DMS53 (cell line): ENCODE measurements at regions not wholly inside any gene's neighbourhood (a gene's known extent, or its start where the extent isn't known, plus 50 kb on each side); places are given as distances from the start of the nearest gene placed in this dataset.
A peak's percentile ranks its signal among the peaks of the same experiment; 100 is the strongest.

Source experiments
- DNase-seq: peaks from one replicate; lab custom pipeline; 2025; lab: John Stamatoyannopoulos, UW

DNA sequence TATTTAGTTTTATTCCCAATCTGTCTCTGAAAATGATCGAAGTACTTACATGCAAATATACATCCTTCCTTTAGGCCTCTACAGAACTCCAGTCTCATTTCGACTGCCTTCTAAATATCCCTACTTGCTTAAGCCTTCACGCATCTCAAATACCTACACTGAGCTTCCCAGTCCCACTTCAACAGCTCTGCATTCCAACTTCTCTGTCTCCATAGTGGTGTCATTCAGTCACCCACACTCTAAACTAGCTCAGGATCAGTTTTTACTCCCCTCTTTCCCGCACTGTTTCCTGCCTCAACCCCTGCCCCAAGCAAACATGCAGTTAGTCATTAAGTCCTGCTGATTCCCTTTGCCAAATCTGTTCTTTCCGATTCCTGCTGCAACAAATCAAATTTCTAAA, 91.8 kb upstream of the PREP start:
- no peak for DNase-seq

DNA sequence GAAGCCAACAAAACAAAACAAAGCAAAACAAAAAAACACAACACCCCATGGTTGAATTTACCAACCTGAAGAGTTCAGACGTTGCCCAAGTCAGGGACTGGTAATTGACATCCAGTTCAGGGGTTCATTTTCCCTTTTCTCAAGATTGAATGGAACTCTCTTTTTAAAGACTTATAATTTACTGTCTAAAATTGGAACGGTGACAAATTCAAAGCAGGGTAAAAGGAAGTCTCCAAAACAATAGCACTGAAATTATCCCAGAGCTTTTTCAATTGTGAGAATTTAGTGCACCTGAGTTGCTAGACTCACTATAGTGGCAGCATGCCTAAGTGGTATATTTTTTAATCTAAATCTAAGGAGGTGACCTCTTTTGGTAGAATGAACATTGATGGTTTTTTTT, 90.9 kb upstream of the PREP start:
- no peak for DNase-seq

DNA sequence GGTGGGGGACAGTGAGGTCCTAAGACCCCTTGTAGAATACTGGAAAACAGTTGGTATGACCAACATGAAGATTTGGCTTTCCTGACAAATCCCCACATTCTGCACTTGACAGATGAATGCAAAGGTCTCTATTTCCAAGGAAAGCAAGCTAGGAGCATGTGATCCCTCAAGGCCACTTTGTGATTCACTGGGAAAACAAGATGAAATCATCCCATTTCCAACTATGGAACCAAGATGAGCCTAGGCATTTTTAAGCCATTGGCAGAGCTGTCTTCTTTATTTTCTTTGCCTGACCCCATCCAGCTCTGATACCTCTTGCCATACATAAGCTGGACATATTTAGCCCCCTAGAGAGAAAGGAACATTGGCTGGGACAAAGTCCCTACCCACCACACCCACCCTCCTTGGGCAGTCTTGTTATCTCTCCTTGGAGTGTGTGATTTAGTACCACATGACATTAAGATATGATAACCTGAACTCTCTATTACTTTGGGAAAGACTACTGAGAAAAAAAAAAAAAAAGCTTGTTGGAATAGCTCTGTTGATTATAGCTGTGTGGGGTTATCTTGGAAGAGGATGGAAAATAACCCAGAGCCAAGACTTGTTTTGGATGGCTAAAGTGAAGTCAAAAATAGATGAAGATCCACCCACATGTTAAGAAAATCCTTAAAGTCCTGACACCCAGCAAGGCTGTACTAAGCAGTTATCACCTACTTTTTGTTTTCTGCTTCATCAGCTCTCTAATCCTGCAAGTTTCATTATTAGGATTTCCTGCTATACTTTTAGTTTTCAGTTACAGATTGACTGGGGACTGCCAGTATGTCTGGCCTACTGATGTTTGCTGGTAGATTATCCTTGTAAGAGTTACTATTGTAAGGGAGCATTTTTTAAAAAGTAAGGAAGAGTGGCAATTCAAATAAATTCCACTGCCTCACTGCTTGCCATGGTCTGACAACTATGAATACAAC, 90.1 kb upstream of the PREP start:
- DNase-seq: no peak

DNA sequence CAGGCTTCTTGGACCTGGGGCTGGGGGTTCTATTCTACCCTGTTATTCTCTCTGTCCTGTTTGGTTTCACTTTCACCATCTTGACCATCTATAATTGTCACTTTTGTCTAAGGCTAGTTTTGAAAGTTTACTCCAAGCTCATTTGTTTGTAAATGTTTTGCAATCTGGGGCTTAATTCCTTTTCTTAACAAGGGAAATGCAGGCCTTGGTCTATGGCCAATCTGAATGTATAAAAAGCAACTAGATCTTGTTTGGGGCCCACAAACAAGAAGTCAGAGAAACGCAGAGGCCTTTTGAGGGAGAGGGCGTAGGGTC, 86.3 kb upstream of the PREP start:
- no peak for DNase-seq

DNA sequence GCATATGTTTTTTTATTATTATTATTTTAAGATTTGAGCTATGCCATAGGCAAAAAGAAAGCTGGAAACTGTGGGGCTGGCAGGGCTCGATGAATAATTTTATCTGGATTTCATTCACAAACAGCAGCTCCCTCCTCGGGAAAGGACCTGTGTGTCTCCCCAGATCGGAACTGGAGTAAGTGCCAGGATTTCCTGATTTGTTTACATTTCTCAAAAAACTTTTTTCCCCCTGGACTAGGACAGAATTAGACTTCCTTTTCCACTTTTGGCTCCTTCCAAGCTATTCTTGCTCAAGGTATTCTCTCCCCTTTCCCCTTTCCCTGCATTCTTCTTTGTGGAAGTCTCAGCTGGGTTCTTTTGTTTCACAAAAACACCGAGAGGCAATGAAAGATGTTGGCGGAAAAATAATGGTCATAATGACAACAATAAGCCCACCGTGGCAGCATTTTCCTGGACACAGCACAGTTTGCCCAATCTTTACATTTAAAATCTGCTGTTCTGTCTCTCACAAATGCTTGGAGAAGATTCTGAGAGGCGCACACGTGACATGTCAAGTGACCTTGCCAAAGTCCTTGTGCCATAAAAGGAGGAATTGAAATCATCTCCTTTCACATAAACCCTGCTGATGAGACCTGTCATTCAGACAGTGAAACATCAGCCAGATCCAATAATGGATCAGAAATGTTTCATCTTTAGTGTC, 85.8 kb upstream of the PREP start:
- no peak for DNase-seq

DNA sequence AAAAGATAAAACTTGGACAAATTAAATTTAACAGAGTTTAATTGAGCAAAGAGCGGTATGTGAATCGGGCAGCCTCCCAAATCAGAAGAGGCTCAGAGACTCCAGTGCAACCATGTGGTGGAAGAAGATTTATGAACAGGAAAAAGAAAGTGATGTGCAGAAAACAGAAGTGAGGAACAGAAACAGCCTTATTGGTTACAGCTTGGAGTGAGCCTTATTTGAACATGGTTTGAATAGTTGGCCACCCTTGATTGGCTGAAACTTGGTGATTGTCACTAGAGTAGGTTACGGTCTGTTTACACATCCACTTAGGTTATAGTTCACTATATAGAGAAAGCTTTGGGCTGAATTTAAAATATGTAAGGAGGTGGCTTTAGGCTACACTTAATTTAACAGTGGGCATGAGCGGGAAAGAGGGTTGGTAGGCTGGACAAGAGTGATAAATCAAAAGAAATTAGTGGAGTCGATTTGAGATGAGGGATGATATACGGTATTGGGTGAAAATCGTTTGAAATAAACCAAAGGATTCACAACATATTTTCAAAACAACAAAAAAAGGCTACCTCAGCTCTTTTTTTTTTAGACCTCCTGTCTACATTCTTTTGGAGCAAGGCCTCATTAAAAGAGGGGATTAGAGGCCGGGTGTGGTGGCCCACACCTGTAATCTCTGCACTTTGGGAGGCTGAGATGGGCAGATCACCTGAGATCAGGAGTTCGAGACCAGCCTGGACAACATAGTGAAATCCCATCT, 84.3 kb upstream of the PREP start:
- peak; percentile 7 for DNase-seq

DNA sequence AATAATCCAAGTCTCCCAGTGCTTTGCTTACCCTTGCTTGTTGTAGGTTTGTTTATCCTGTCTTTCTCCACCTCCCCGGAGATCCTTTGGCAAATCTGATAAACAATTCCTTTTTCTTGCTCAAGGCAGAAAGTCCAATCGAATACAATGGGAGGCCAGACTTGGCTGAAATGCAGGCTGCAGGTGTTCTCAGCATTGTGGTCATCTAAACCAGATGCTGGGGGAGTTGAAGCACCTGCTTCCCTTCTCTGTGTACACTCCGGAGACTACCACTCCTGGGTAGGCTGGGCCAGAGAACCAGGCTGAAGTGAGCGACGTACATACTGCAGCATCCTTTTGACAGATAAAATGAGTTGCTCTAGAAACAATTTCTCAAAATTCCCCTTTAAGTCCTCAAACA, 82.6 kb upstream of the PREP start:
- peak; percentile 85 for DNase-seq

DNA sequence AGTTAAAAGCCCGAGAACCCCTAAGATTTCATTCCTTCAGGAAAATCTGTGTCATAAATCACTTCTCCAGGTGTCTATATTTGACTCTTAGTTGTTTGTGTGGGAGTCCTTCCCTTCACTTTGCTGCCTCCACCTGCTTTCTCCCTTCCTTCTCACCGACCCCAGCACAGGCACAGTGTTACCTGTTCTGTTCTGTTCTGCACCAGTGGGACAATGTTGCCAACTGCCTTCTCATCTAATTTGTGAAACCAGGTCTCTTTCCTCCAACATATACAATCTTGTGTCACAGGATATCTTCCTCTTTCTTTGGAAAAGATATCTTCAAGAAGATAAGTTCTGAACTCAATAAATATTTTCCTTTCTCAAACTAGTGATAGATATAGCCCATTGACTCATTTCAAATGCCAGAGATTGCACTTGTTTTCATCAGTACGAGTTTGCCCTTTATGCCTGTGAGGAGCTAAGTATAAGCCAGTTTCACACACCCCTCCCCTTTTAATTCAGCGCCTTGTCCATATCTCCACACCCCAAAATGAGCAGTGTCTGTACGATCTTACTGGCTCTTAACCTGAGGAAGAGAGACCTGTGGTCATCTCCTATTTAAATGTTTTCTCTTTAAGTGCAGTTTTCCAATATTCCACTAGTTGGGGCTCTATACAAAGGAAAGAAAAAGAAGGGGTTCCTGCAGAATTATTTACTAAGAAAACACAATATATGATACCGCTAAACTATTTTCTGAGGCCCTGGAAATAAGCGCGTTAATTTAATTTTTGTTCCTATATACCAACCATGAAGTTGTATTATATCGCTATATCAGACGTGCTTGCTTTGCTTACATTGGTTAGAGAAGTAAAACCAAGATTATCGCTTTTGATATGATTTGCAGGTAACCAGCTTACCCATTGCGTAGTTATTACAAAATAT, 81.6 kb upstream of the PREP start:
- peak; percentile 69 for DNase-seq

DNA sequence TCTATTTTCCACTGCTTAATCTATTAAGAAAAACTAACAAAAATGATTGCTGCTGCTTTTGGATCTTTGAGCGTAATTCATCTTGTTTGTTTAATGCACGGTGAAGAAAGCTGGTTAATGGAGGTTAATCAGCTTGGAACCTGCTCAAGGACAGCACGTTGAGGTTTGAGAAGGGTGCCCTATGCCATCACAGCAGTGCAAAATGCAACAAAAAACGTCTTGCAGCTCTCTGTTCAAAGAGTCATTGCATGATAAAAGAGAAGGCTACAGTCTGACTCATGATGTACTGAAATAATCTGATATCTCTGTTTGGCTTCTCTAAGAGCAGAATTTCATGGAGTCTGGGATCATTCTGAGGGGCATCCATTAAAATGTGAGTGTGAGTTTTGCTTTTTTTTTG, 80.6 kb upstream of the PREP start:
- DNase-seq: no peak

DNA sequence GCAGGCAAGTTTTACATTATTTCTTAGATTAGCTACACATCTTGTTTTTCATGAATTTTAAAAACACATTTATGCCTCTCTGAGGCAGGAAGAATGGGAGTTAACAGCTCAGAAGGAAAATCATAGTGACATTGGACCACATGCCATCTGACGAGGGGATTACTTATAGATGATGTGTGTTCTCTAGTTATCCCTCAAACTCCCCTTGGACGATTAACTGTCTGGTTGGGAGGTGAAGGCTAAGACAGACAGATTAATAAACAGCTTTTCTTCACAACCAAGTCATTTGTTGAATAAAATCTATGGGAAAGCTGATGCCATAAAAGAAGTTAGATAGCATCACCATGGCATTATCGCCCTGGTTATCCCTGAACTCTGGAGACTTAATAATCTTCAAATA, 80.0 kb upstream of the PREP start:
- DNase-seq: no peak

DNA sequence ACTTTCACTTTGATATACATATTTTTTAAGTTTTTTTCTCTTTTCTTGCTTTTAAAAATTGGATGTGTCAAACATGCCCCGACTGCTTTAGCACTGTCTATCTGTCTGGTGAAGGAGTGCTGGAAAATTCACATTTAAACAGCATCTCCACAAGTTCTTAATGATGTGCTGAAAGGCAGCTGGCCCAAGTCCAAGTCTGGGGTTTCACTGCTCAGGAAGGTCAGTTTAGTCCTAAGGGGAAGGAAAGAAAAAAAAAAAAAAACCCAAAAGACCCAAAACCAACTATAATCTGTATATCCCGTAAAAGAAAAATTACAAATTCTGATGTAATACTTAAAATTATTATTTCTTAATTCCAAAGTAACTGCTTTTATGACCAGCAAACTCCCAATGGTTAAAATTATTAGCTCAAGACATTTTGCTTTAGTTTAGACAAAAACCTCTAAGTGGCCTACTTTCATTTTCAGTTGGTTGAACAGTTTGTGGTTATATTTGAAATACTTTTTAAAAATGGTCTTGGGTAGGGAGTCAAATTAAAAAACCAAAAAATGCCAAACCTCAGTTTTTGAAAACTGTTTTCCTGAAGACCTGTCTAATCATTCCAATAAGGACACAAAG, 79.5 kb upstream of the PREP start:
- no peak for DNase-seq

DNA sequence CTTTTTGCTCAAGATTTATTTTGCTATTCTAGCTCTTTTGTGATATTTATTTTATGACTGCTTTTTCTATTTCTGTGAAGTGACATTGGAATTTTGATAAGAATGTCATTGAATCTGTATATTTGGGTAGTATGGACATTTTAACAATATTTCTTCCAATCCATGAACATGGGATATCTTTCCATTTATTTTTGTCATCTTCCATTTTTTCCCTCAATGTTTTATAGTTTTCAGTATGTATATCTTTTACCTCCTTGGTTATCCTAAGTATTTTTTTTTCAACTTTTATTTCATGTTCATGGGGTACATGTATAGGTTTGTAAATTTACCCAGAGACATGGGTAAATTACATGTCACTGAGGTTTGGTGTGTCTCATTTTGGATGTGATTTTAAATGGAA, 74.1 kb upstream of the PREP start:
- no peak for DNase-seq

DNA sequence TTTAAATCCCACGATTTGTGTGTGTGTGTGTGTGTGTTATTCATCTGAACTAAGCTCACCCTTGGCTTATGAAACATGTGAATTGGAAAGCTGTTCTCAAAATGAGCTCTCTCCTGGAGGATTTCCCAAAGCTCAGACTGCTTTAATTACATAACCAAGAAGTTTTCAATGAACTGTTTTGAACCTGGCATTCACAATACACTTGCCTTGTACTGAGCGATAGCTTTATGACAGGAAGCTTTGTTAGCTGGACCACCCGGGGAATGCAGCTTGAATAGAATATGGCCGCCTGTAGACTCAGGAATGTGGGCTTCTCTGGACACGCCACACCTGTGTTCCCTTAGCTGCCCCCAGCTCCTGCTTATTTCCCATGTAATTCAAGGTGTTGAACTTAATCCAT, 71.4 kb upstream of the PREP start:
- DNase-seq: no peak

DNA sequence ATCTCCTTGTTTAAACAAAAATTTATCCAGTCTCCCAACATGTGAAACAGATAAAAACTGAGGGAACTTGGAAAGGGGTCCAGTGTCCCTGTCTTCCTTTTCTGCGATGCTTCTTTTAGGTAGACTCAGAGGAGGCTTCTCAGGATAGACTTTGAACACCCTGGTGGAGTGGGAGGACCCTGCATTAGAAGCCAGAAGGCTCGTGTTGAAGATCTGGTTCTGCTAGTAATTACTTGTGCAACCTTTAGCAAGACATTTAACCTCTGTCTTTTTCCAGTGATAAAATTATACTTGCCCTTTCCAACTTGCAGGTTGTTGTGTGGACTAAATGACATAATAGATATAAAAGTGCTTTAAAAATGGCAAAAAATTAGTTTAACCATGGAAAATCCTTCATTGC, 67.1 kb upstream of the PREP start:
- no peak for DNase-seq

DNA sequence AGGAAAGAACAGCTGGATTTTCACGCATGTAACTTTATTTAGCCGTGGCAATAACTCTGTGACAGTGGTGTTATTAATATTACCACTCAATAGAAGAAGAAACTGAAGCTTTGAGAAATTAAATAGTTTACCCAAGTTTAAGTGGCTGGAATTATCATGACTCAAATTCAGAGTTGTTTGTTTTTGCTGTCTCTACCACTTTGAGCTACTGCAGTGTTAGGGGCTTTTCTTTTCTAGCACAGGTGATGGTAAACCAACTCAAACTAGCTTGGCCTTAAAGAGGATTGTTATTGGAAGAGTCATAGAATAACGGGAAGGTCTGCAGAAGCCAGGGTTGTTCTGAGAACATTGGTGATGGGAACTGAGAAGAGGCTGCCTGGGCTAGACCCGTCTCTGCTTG, 66.0 kb upstream of the PREP start:
- DNase-seq: no peak

DNA sequence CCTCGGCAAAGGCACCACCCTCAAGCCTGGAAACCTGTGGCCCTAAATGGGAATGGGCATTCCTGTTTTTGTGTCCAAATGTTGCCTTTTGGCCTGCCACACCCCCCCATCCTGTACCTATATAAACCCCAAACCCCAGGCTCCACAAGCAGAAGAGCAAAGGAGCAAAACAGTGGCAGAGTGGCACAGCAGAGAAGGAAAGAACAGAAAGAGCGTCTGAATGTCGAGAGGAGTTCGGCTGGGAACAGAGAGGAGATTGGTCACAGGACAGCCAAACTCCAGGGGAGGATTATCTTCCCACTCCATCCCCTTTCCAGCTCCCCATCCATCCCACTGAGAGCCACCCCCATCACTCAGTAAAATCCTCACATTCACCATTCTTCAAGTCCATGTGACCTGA, 58.0 kb upstream of the PREP start:
- no peak for DNase-seq

DNA sequence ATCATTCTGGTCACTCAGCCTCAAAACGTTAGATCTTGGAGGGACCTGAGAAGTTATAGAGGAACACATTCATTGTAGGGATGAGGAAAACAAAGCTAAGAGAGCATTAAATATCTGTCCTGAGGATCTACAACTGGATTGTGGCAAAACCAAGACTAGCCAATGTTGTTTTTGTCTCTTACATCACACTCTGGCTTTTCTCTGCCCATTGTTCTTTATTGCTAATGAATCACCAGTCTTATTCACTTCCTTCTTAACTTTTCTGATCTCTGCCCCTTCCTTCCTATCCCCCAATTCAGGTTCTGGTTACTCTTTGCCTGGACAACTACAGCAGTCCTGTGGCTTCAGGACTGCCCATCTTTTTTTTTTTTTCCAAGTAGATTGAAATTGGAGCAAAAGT, 57.0 kb upstream of the PREP start:
- DNase-seq: peak; percentile 24

DNA sequence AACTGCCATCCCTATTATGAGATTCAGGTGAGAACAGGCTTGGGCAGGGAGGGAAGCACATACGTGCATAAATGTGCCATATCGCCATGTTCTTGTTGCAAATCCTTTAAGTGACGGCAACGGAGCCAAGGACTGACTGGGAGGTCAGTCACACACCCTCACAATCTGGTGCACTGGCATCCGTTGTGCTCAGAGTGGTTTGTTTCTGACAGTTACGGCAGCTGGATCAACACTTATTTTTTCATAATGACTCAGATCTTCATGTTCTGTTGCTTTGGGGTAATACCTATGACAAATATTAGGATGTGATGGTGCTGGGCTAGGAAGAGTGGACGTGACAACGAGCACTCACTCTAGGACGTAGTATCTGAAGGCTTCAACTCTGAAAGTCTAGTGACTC, 56.2 kb upstream of the PREP start:
- peak; percentile 63 for DNase-seq

DNA sequence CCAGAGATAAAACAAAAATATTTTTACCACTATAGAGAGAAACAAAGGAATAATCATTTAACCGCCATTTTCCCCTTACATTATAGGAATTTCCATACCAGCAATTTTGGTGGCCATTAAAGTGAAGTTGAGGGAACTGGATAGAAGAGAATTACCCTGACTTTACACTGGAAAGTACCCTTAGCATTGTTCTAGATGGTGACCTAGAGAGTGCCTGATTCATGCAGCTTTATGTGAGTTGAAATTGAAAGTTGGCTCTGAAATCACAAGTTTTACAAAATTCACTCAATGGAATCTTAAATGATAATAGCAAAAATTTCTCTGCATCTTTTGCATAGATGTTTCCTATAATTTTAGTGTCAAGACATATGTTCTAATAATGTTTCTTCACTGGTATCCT, 55.7 kb upstream of the PREP start:
- no peak for DNase-seq

DNA sequence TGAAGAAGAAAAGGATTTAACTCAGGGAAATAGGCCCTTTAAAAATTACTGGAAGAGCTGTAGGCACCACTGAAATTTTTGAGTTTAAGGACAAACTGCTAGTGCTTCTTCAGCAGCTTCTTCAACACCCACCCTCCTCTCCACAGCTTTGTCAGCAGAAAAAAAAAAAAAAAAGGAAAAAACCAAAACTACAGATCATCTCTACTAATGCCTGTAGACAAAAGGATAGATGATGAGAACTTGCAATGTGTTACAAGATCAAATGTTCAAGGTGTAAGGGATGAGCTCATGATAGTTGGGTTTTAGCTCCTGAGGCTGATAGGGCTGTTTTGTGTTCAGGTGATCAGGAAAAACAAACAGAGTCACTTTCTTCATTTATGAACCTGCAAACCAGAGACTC, 55.2 kb upstream of the PREP start:
- peak; percentile 4 for DNase-seq

DNA sequence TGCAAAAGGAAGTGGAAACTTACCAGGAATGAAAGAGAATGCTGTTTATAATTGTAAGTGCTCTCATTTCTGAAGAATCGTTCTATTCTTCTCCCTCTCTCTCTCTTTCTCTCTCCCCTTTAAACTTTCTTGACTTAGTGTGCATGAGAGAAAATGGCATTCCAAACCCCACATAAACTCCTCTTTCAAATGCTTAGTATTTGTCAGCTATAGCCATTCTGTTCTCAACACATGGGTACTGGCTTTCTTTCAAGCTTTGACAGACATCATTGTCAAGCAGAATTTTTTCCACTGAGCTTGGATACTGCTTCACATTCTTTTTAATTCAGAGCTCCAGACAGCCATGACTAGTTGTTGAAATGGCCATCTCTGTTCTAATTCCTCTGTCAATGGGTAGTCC, 51.1 kb upstream of the PREP start:
- no peak for DNase-seq
